PC-9 (cell line): ENCODE measurements at regions not wholly inside any gene's neighbourhood (a gene's known extent, or its start where the extent isn't known, plus 50 kb on each side); places are given as distances from the start of the nearest gene placed in this dataset.

ENCODE experiments used
- CTCF ChIP-seq: fragments of 200-600 bp; sonication (generic); conservative IDR thresholded peaks from 2 replicates; pipeline ENCODE4 v1.6.1; 2017; ENCODE audit warnings: mixed run types, antibody characterized with exemption, mild to moderate bottlenecking, moderate library complexity
- EZH2 ChIP-seq: fragments of 200-600 bp; sonication (generic); IDR thresholded peaks from 2 replicates; pipeline ENCODE4 v1.8.0; 2017; ENCODE audit warnings: antibody characterized with exemption, low read depth

GRCh38 chr10:129285459-129285858 is 181.6 kb upstream of the MGMT start:
- TF ChIP-seq CTCF, result no peak
- no peak for TF ChIP-seq EZH2
